HepG2 (cell line): ENCODE measurements at regions not wholly inside any gene's neighbourhood (a gene's known extent, or its start where the extent isn't known, plus 50 kb on each side); places are given as distances from the start of the nearest gene placed in this dataset.

Experiments
- ATAC-seq: fragments of 200-7000 bp; cut with Tn5 transposase; 3 replicates; pipeline ENCODE4 v1.9.1; 2020; ENCODE audit warnings: mild to moderate bottlenecking, moderate library complexity
- BruUV-seq: library from RNA; stranded (reverse); fragments of 400-500 nt; replicated peaks from 2 replicates; lab custom pipeline; 2021; lab: Mats Ljungman, UMichigan
- CTCF ChIA-PET: fragments of 300-600 bp; formaldehyde crosslinking; extraction: SDS; loops from one replicate; lab custom pipeline; 2021; ENCODE audit warnings: low total read pairs, inconsistent platforms, low intra/inter-chr PET ratio; lab: Yijun Ruan, JAX
- POLR2A ChIA-PET: fragments of 350-600 bp; sonication (Branson Sonifier 250); formaldehyde crosslinking; loops from one replicate; lab custom pipeline; 2020; ENCODE audit warnings: antibody characterized with exemption, inconsistent platforms; lab: Yijun Ruan, JAX
- DNase-seq: peaks from one replicate; pipeline ENCODE4 v3.0.0-alpha.2; 2015; ENCODE audit warnings: low spot score
- FAIRE-seq: peaks from 3 replicates; lab custom pipeline; 2011; peaks lifted over from hg19 to GRCh38; lab: Jason Lieb, UNC
- H2AFZ ChIP-seq: one replicate; pipeline ENCODE4 v1.6.1; 2011; ENCODE audit warnings: low read length, inconsistent platforms
- H3K27ac ChIP-seq: fragments of 300-600 bp; 3 replicates; pipeline ENCODE4 v1.8.0; 2011; ENCODE audit warnings: mixed run types, mild to moderate bottlenecking, mixed read lengths, low read length, inconsistent platforms; ENCODE audit not compliant: insufficient read depth; ENCODE audit errors: extremely low read length
- H3K27me3 ChIP-seq, 2 experiments: fragments of 200-600 bp in 1 of 2; 2 replicates in 1 of 2; 3 replicates in 1 of 2; pipeline versions ENCODE4 v1.6.0 to v1.8.0; 2011; ENCODE audit warnings: low read length in 2 of 2, mild to moderate bottlenecking in 2 of 2, moderate library complexity in 2 of 2, inconsistent platforms in 1 of 2; ENCODE audit not compliant: insufficient read depth in 2 of 2, control insufficient read depth in 1 of 2
- H3K36me3 ChIP-seq, 2 experiments: fragments of 200-600 bp in 1 of 2; replicated peaks in 1 of 2; 2 replicates in 1 of 2; 3 replicates in 1 of 2; pipeline versions ENCODE4 v1.5.1 to v1.8.0; 2011; ENCODE audit warnings: low read length in 2 of 2, inconsistent platforms in 1 of 2; ENCODE audit not compliant: insufficient read depth in 2 of 2, control insufficient read depth in 1 of 2
- H3K4me1 ChIP-seq: 2 replicates; pipeline ENCODE4 v1.5.1; 2012; ENCODE audit warnings: low read length, inconsistent platforms; ENCODE audit not compliant: insufficient read depth
- H3K4me2 ChIP-seq: 2 replicates; pipeline ENCODE4 v1.6.0; 2011; ENCODE audit warnings: low read depth, low read length, inconsistent platforms
- H3K4me3 ChIP-seq, 3 experiments: fragments of 200-600 bp in 1 of 3; sonication (generic), shearing (Covaris generic) in 1 of 3; replicated peaks in 1 of 3; 2 replicates each; pipeline ENCODE4 v1.5.1; 2011 to 2016; ENCODE audit warnings: low read length in 3 of 3, inconsistent platforms in 2 of 3, low read depth in 2 of 3, mild to moderate bottlenecking in 2 of 3, control low read depth in 1 of 3, mixed read lengths in 1 of 3; ENCODE audit not compliant: insufficient read depth in 1 of 3
- H3K79me2 ChIP-seq: one replicate; pipeline ENCODE4 v1.6.1; 2011; ENCODE audit warnings: low read length, inconsistent platforms; ENCODE audit not compliant: insufficient read depth
- H3K9ac ChIP-seq: 2 replicates; pipeline ENCODE4 v1.6.0; 2011; ENCODE audit warnings: mild to moderate bottlenecking, low read depth, low read length, inconsistent platforms; ENCODE audit not compliant: insufficient read depth
- H3K9me3 ChIP-seq: 2 replicates; pipeline ENCODE4 v1.5.1; 2012; ENCODE audit warnings: mild to moderate bottlenecking, low read length
- H4K20me1 ChIP-seq: 2 replicates; pipeline ENCODE4 v1.6.0; 2011; ENCODE audit warnings: inconsistent platforms, mild to moderate bottlenecking, low read length, moderate library complexity; ENCODE audit not compliant: insufficient read depth
- CBX5 ChIP-seq: sonication (generic); formaldehyde crosslinking; IDR thresholded peaks from 2 replicates; pipeline ENCODE4 v1.4.0; 2020; ENCODE audit warnings: missing genetic modification reagents, borderline replicate concordance
- GTF3A ChIP-seq: sonication (generic); formaldehyde crosslinking; conservative IDR thresholded peaks from 2 replicates; pipeline ENCODE4 v1.4.0; 2020; ENCODE audit warnings: mild to moderate bottlenecking, missing genetic modification reagents
- PCBP1 ChIP-seq: fragments of 200-400 bp; formaldehyde crosslinking; IDR thresholded peaks from 2 replicates; pipeline ENCODE4 v1.6.1; 2017; ENCODE audit warnings: mild to moderate bottlenecking, low read depth, low read length, borderline replicate concordance
- RBAK ChIP-seq: sonication (generic); formaldehyde crosslinking; IDR thresholded peaks from 2 replicates; pipeline ENCODE4 v1.5.1; 2020; ENCODE audit warnings: mild to moderate bottlenecking, missing genetic modification reagents
- RBM39 ChIP-seq: fragments of 200-400 bp; formaldehyde crosslinking; IDR thresholded peaks from one replicate; pipeline ENCODE4 v1.6.1; 2018; ENCODE audit warnings: antibody characterized with exemption, mild to moderate bottlenecking, low read depth, low read length; ENCODE audit not compliant: poor library complexity, severe bottlenecking
- SALL1 ChIP-seq: sonication (generic); formaldehyde crosslinking; IDR thresholded peaks from 2 replicates; pipeline ENCODE4 v1.8.0; 2022; ENCODE audit warnings: mild to moderate bottlenecking, missing genetic modification reagents
- SMAD1 ChIP-seq: sonication (generic); formaldehyde crosslinking; IDR thresholded peaks from 2 replicates; pipeline ENCODE4 v1.4.0; 2020; ENCODE audit warnings: missing genetic modification reagents, low read depth, mild to moderate bottlenecking, borderline replicate concordance
- SMARCE1 ChIP-seq: fragments of 450-650 bp; IDR thresholded peaks from 2 replicates; pipeline ENCODE4 v1.6.1; 2017; ENCODE audit warnings: borderline replicate concordance
- TP53 ChIP-seq: sonication (generic); formaldehyde crosslinking; conservative IDR thresholded peaks from 2 replicates; pipeline ENCODE4 v1.4.0; 2020; ENCODE audit warnings: missing genetic modification reagents
- ZNF383 ChIP-seq: sonication (generic); formaldehyde crosslinking; IDR thresholded peaks from 2 replicates; pipeline ENCODE4 v1.4.0; 2020; ENCODE audit warnings: missing genetic modification reagents, mild to moderate bottlenecking, borderline replicate concordance
- ZNF768 ChIP-seq: sonication (generic); formaldehyde crosslinking; IDR thresholded peaks from 2 replicates; pipeline ENCODE4 v1.4.0; 2020; ENCODE audit warnings: missing genetic modification reagents
- WGBS: methylation state at CpG from one replicate; pipeline ENCODE4 v1.1.6; 2017; ENCODE audit warnings: low lambda C conversion rate; 5-methylcytosine and 5-hydroxymethylcytosine counted together
- in situ Hi-C: cut with HindIII; loops from 2 replicates; pipeline ENCODE4 v1.10.0; 2017; ENCODE audit warnings: low pct_unique_long_range_greater_than_20kb; ENCODE audit not compliant: extremely low pct_ligation_motif_present
- intact Hi-C: fragments of 100-400 bp; cut with micrococcal nuclease; formaldehyde crosslinking; loops from one replicate; pipeline ENCODE4 v1.10.0; 2022; ENCODE audit not compliant: unreplicated experiment
- TF ChIP-seq, protein P1 (sequence below): sonication (generic); formaldehyde crosslinking; IDR thresholded peaks from 2 replicates; pipeline ENCODE4 v1.8.0; 2022; ENCODE audit warnings: mild to moderate bottlenecking, missing genetic modification reagents, moderate library complexity
- TF ChIP-seq, protein P2 (sequence below): fragments of 450-650 bp; IDR thresholded peaks from 2 replicates; pipeline ENCODE4 v1.6.1; 2016
- TF ChIP-seq, protein P3 (sequence below): sonication (generic); formaldehyde crosslinking; conservative IDR thresholded peaks from 2 replicates; pipeline ENCODE4 v1.8.1; 2023; ENCODE audit warnings: missing genetic modification reagents

DNA sequence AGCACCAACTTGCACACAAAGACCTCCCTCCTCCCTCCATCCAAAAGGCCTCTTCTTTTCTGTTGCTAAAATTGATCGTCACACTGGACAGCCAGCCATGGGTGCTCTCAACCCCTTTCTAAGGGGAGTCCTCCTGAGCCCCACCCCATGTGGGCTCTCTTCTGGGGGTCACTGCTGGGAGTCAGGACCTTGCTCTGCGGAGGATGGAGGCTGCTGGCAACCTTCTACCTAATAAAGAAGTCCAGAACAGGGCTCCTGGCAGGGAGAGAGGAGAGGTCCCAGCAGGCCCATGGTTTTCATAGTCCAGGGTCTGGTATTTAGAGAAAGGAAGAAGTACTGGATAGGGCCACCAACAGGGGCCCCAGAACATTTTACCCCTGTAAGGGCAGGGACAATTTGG lies 67.6 kb upstream of the OTOS start:
- H3K79me2 ChIP-seq: no peaks in the 10 kb centered on the region
- DNase-seq (no peak), ATAC-seq (no peak), FAIRE-seq (no peak)
- TF ChIP-seq RBAK (CRISPR knock-in tag): no peak
- no peak for TF ChIP-seq SALL1
- no peak for TF ChIP-seq CBX5 (CRISPR knock-in tag)
- TF ChIP-seq PCBP1: no peak
- TF ChIP-seq TP53 (CRISPR knock-in tag): no peak
- intact Hi-C loops (no loop called here), in situ Hi-C loops (no loop called here)
- no peak overlapping the region for H3K9ac ChIP-seq
- WGBS: 11% methylated on average over 2 of the region's 2 CpGs
- H3K27me3 ChIP-seq: peaks cover 18 to 82% of the 10 kb centered on the region in 2 experiments
- H4K20me1 ChIP-seq: no peaks in the 10 kb centered on the region; the same call in 1 of the 2 replicates
- no TSS peak for BruUV-seq
- H3K4me3 ChIP-seq: no peak overlapping the region
- no peak overlapping the region for H2AFZ ChIP-seq
- H3K4me1 ChIP-seq: no peaks in the 10 kb centered on the region
- ChIA-PET POLR2A (no interaction called here), CTCF (no interaction called here)
- H3K27ac ChIP-seq: no peak overlapping the region
- H3K9me3 ChIP-seq: no peaks in the 10 kb centered on the region; the same call in 1 of the 2 replicates
- no peak overlapping the region for H3K4me2 ChIP-seq
- H3K36me3 ChIP-seq: no peaks in the 10 kb centered on the region

DNA sequence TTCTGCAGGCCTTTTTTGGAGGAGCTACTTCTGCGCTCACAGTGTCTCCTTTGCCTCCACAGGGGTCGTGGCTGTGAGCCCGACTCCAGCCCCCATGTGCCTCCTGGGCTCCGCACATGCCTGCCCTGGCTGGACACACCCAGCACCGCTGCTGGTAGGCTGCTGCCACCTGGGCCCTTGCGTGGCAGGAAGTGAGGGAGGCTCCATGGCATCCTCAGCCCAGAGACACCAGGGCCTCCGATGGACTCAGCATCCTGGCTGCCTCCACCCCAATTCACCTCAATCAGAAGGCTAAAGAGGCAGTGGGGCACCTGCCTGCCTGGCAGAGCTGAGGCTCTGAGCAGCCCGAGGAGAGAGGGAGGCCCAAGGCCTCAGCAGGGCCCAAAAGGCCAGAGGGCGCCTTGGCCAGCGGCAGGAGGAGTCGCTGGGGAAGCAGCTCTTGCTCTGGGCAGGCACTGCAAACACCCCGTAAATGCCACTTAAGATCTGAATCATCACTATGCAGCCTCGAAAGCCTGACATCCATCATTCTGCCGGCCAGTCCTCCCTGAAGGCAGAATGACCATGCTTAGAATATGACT lies 68.3 kb upstream of the OTOS start:
- Histone ChIP-seq H4K20me1 (no peaks in the 10 kb centered on the region; the same call in 1 of the 2 replicates), H3K79me2 (no peaks in the 10 kb centered on the region), H3K4me3 (no peak overlapping the region), H3K36me3 (no peaks in the 10 kb centered on the region), H3K4me2 (no peak overlapping the region), H2AFZ (no peak overlapping the region), H3K4me1 (no peaks in the 10 kb centered on the region), H3K9me3 (no peaks in the 10 kb centered on the region; the same call in 1 of the 2 replicates), H3K27me3 (peaks cover 17 to 82% of the 10 kb centered on the region in 2 experiments), H3K27ac (no peak overlapping the region), H3K9ac (no peak overlapping the region)
- TF ChIP-seq, protein P1, sequence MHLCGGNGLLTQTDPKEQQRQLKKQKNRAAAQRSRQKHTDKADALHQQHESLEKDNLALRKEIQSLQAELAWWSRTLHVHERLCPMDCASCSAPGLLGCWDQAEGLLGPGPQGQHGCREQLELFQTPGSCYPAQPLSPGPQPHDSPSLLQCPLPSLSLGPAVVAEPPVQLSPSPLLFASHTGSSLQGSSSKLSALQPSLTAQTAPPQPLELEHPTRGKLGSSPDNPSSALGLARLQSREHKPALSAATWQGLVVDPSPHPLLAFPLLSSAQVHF (CRISPR knock-in tag): no peak
- TF ChIP-seq, protein P2, sequence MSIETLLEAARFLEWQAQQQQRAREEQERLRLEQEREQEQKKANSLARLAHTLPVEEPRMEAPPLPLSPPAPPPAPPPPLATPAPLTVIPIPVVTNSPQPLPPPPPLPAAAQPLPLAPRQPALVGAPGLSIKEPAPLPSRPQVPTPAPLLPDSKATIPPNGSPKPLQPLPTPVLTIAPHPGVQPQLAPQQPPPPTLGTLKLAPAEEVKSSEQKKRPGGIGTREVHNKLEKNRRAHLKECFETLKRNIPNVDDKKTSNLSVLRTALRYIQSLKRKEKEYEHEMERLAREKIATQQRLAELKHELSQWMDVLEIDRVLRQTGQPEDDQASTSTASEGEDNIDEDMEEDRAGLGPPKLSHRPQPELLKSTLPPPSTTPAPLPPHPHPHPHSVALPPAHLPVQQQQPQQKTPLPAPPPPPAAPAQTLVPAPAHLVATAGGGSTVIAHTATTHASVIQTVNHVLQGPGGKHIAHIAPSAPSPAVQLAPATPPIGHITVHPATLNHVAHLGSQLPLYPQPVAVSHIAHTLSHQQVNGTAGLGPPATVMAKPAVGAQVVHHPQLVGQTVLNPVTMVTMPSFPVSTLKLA: peak; percentile 35; the same call in 1 of the 2 replicates
- TF ChIP-seq SMAD1 (no peak), SMARCE1 (no peak), GTF3A (CRISPR knock-in tag) (no peak), ZNF768 (CRISPR knock-in tag) (peak; percentile 50; the same call in 1 of the 2 replicates), RBM39 (no peak), ZNF383 (CRISPR knock-in tag) (no peak)
- TF ChIP-seq, protein P3, sequence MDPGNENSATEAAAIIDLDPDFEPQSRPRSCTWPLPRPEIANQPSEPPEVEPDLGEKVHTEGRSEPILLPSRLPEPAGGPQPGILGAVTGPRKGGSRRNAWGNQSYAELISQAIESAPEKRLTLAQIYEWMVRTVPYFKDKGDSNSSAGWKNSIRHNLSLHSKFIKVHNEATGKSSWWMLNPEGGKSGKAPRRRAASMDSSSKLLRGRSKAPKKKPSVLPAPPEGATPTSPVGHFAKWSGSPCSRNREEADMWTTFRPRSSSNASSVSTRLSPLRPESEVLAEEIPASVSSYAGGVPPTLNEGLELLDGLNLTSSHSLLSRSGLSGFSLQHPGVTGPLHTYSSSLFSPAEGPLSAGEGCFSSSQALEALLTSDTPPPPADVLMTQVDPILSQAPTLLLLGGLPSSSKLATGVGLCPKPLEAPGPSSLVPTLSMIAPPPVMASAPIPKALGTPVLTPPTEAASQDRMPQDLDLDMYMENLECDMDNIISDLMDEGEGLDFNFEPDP (CRISPR knock-in tag): no peak
- no peak for FAIRE-seq
- 20% methylated on average over 6 of the region's 14 CpGs for WGBS
- intact Hi-C loops: no loop called here
- ATAC-seq: no peak
- no peak for DNase-seq
- BruUV-seq: no TSS peak
- ChIA-PET POLR2A (no interaction called here), CTCF (no interaction called here)
- in situ Hi-C loops: no loop called here
